NOMO-1 (cell line): ENCODE measurements at regions not wholly inside any gene's neighbourhood (a gene's known extent, or its start where the extent isn't known, plus 50 kb on each side); places are given as distances from the start of the nearest gene placed in this dataset.

Source experiments
- DNase-seq, 2 experiments: peaks; one replicate each; lab custom pipeline; 2025; ENCODE audit not compliant: unreplicated experiment in 2 of 2; lab: John Stamatoyannopoulos, UW

GRCh38 chr10:108812906-108813305, 1110.4 kb downstream of the XPNPEP1 start:
- no peak for DNase-seq

GRCh38 chr10:108812296-108812695, 1111.0 kb downstream of the XPNPEP1 start:
- DNase-seq: no peak

- no peak for DNase-seq
Observed at GRCh38 chr10:108808228-108808627, 1115.1 kb downstream of the XPNPEP1 start.

- no peak for DNase-seq
Observed at GRCh38 chr10:108801775-108802517, 1121.4 kb downstream of the XPNPEP1 start.

- DNase-seq: no peak
Observed at GRCh38 chr10:108801220-108801619, 1122.1 kb downstream of the XPNPEP1 start.

GRCh38 chr10:108797573-108797972, 1125.7 kb downstream of the XPNPEP1 start:
- DNase-seq: no peak

GRCh38 chr10:108791794-108792474, 1131.4 kb downstream of the XPNPEP1 start:
- no peak for DNase-seq

- DNase-seq: no peak
Observed at GRCh38 chr10:108791030-108791429, 1132.3 kb downstream of the XPNPEP1 start.

GRCh38 chr10:108789919-108790318, 1133.4 kb downstream of the XPNPEP1 start:
- no peak for DNase-seq

- no peak for DNase-seq
Observed at GRCh38 chr10:108789336-108789735, 1134.0 kb downstream of the XPNPEP1 start.

GRCh38 chr10:108788891-108789290, 1134.4 kb downstream of the XPNPEP1 start:
- no peak for DNase-seq

- no peak for DNase-seq
Observed at GRCh38 chr10:108787932-108788331, 1135.4 kb downstream of the XPNPEP1 start.

- DNase-seq: no peak
Observed at GRCh38 chr10:108785011-108785410, 1138.3 kb downstream of the XPNPEP1 start.

GRCh38 chr10:108784534-108784933, 1138.8 kb downstream of the XPNPEP1 start:
- DNase-seq: no peak

GRCh38 chr10:108783897-108784296, 1139.4 kb downstream of the XPNPEP1 start:
- peak in 1 of 2 experiments; percentile 20 for DNase-seq

- DNase-seq: no peak
Observed at GRCh38 chr10:108782411-108782810, 1140.9 kb downstream of the XPNPEP1 start.

GRCh38 chr10:108779501-108779900, 1143.8 kb downstream of the XPNPEP1 start:
- no peak for DNase-seq

- DNase-seq: no peak
Observed at GRCh38 chr10:108775911-108776475, 1147.3 kb downstream of the XPNPEP1 start.

- DNase-seq: no peak
Observed at GRCh38 chr10:108771106-108771505, 1152.2 kb downstream of the XPNPEP1 start.

- DNase-seq: no peak
Observed at GRCh38 chr10:108765794-108766193, 1157.5 kb downstream of the XPNPEP1 start.

- no peak for DNase-seq
Observed at GRCh38 chr10:108757946-108758345, 1165.4 kb downstream of the XPNPEP1 start.

- DNase-seq: no peak
Observed at GRCh38 chr10:108755646-108756045, 1167.7 kb downstream of the XPNPEP1 start.
